Neural cell (in vitro differentiated cells): ENCODE measurements at regions not wholly inside any gene's neighbourhood (a gene's known extent, or its start where the extent isn't known, plus 50 kb on each side); places are given as distances from the start of the nearest gene placed in this dataset.

Experiments used
- H2AFZ ChIP-seq: fragments of 200-600, 300-800 bp; sonication (generic), shearing (Covaris generic); 2 replicates; pipeline ENCODE4 v1.6.0; 2014; ENCODE audit warnings: low read depth, mild to moderate bottlenecking, antibody characterized with exemption, low read length, moderate library complexity
- H3F3A ChIP-seq: fragments of 200-600 bp; shearing (Covaris generic); 2 replicates; pipeline ENCODE4 v1.6.1; 2016; ENCODE audit warnings: mild to moderate bottlenecking, moderate library complexity, mixed read lengths, antibody characterized with exemption, low read length; ENCODE audit not compliant: insufficient read depth, poor library complexity, severe bottlenecking
- H3K27ac ChIP-seq: fragments of 200-600, 300-800 bp; sonication (generic), shearing (Covaris generic); 2 replicates; pipeline ENCODE4 v1.5.1; 2014; ENCODE audit warnings: mild to moderate bottlenecking, low read length, moderate library complexity
- H3K27me3 ChIP-seq: fragments of 300-800, 200-600 bp; sonication (generic), shearing (Covaris generic); 2 replicates; pipeline ENCODE4 v1.6.0; 2014; ENCODE audit warnings: mild to moderate bottlenecking, low read depth, low read length, moderate library complexity; ENCODE audit not compliant: insufficient read depth
- H3K36me3 ChIP-seq: fragments of 300-800, 200-600 bp; sonication (generic), shearing (Covaris generic); 2 replicates; pipeline ENCODE4 v1.5.1; 2014; ENCODE audit warnings: mild to moderate bottlenecking, antibody characterized with exemption, low read length, moderate library complexity; ENCODE audit not compliant: insufficient read depth
- H3K4me2 ChIP-seq: fragments of 300-800, 200-600 bp; sonication (generic), shearing (Covaris generic); 2 replicates; pipeline ENCODE4 v1.6.0; 2014; ENCODE audit warnings: mild to moderate bottlenecking, low read length
- H3K4me3 ChIP-seq: fragments of 300-800, 200-600 bp; sonication (generic), shearing (Covaris generic); 2 replicates; pipeline ENCODE4 v1.5.1; 2014; ENCODE audit warnings: mild to moderate bottlenecking, low read length, moderate library complexity
- H3K79me2 ChIP-seq: fragments of 200-600 bp; shearing (Covaris generic); replicated peaks from 2 replicates; pipeline ENCODE4 v1.6.0; 2014; ENCODE audit warnings: mild to moderate bottlenecking, low read length, moderate library complexity; ENCODE audit not compliant: insufficient read depth
- H3K9ac ChIP-seq: fragments of 300-800, 200-600 bp; sonication (generic), shearing (Covaris generic); 2 replicates; pipeline ENCODE4 v1.6.1; 2016; ENCODE audit warnings: mild to moderate bottlenecking, low read length, mixed read lengths
- H3K9me2 ChIP-seq: fragments of 200-600 bp; shearing (Covaris generic); 2 replicates; pipeline ENCODE4 v1.6.1; 2016; ENCODE audit warnings: mild to moderate bottlenecking, low read length, mixed read lengths; ENCODE audit not compliant: insufficient read depth
- H3K9me3 ChIP-seq: fragments of 200-600, 300-800 bp; sonication (generic), shearing (Covaris generic); 2 replicates; pipeline ENCODE4 v1.6.1; 2016; ENCODE audit warnings: mild to moderate bottlenecking, mixed run types, low read length, moderate library complexity, mixed read lengths
- H4K20me1 ChIP-seq: fragments of 200-600 bp; shearing (Covaris generic); 2 replicates; pipeline ENCODE4 v1.6.1; 2016; ENCODE audit warnings: mild to moderate bottlenecking, mixed run types; ENCODE audit not compliant: insufficient read depth
- CTCF ChIP-seq: fragments of 450-650 bp; IDR thresholded peaks from 2 replicates; pipeline ENCODE4 v1.5.1; 2014; ENCODE audit warnings: antibody characterized with exemption, mild to moderate bottlenecking, moderate library complexity; ENCODE audit not compliant: poor library complexity, severe bottlenecking
- EP300 ChIP-seq: fragments of 450-650 bp; conservative IDR thresholded peaks from 2 replicates; pipeline ENCODE4 v1.6.1; 2014; ENCODE audit warnings: antibody characterized with exemption, mild to moderate bottlenecking, moderate library complexity; ENCODE audit not compliant: poor library complexity, severe bottlenecking
- EZH2 ChIP-seq: fragments of 200-600, 300-800 bp; shearing (Covaris generic), sonication (generic); IDR thresholded peaks from 2 replicates; pipeline ENCODE4 v1.6.1; 2014; ENCODE audit warnings: antibody characterized with exemption, low read length, borderline replicate concordance, mild to moderate bottlenecking; ENCODE audit not compliant: insufficient read depth, poor library complexity, severe bottlenecking
- MXI1 ChIP-seq: fragments of 450-650 bp; conservative IDR thresholded peaks from 2 replicates; pipeline ENCODE4 v1.6.1; 2014; ENCODE audit warnings: antibody characterized with exemption, mild to moderate bottlenecking; ENCODE audit not compliant: poor library complexity, severe bottlenecking
- POLR2AphosphoS5 ChIP-seq: IDR thresholded peaks from 2 replicates; pipeline ENCODE4 v1.6.1; 2012
- RAD21 ChIP-seq: fragments of 450-650 bp; conservative IDR thresholded peaks from 2 replicates; pipeline ENCODE4 v1.6.1; 2014; ENCODE audit warnings: antibody characterized with exemption, mild to moderate bottlenecking, moderate library complexity
- REST ChIP-seq: IDR thresholded peaks from 2 replicates; pipeline ENCODE4 v1.6.1; 2012; ENCODE audit warnings: borderline replicate concordance
- SMC3 ChIP-seq: fragments of 450-650 bp; conservative IDR thresholded peaks from 2 replicates; pipeline ENCODE4 v1.6.1; 2014; ENCODE audit warnings: antibody characterized with exemption, mild to moderate bottlenecking, moderate library complexity; ENCODE audit not compliant: poor library complexity
- TAF1 ChIP-seq: IDR thresholded peaks from 2 replicates; pipeline ENCODE4 v1.6.1; 2012; ENCODE audit warnings: low read depth

- no peaks in the 10 kb centered on the region for H3K9me3 ChIP-seq
- no peak overlapping the region for H3K4me3 ChIP-seq
- no peak for TF ChIP-seq REST
- no peak overlapping the region for H3K9ac ChIP-seq
- H3K4me2 ChIP-seq, result no peak overlapping the region
- no peaks in the 10 kb centered on the region for H3K36me3 ChIP-seq
- no peaks in the 10 kb centered on the region for H3K79me2 ChIP-seq
- no peaks in the 10 kb centered on the region for H3F3A ChIP-seq
- no peak overlapping the region for H2AFZ ChIP-seq
- H3K9me2 ChIP-seq, result no peaks in the 10 kb centered on the region
- H3K27ac ChIP-seq, result no peak overlapping the region
- H3K27me3 ChIP-seq, result no peaks in the 10 kb centered on the region
- no peaks in the 10 kb centered on the region for H4K20me1 ChIP-seq
Measured at GRCh38 chr10:78549140-78549935, 515.7 kb downstream of the RPS24 start.

GRCh38 chr10:78550090-78550489, 516.4 kb downstream of the RPS24 start:
- TF ChIP-seq REST (no peak), CTCF (no peak), EZH2 (no peak), EP300 (no peak), MXI1 (no peak), POLR2AphosphoS5 (no peak), RAD21 (no peak), TAF1 (no peak), SMC3 (no peak)
- Histone ChIP-seq H3K4me3 (no peak overlapping the region), H3K9me3 (no peaks in the 10 kb centered on the region), H3F3A (no peaks in the 10 kb centered on the region), H3K36me3 (no peaks in the 10 kb centered on the region), H3K27me3 (no peaks in the 10 kb centered on the region), H3K4me2 (no peak overlapping the region), H2AFZ (no peak overlapping the region), H3K27ac (no peak overlapping the region), H3K9ac (no peak overlapping the region), H3K9me2 (no peaks in the 10 kb centered on the region), H4K20me1 (no peaks in the 10 kb centered on the region), H3K79me2 (no peaks in the 10 kb centered on the region)
